ENCODE measurements at regions not wholly inside any gene's neighbourhood (a gene's known extent, or its start where the extent isn't known, plus 50 kb on each side); places are given as distances from the start of the nearest gene placed in this dataset.

GRCh38 chr3:1578124-1578806, 485.4 kb downstream of the CNTN6 start:
- Mint-ChIP-seq H3K9me3 (peaks cover 0 to 12% (median 4%) of the 10 kb centered on the region in 9 donors), H3K36me3 (peaks cover 0 to 1% (median 0%) of the 10 kb centered on the region in 3 donors), H3K4me1 (no peaks in the 10 kb centered on the region), H3K27me3 (no peaks in the 10 kb centered on the region), H3K4me3 (no peak overlapping the region), H3K27ac (no peak overlapping the region)
- DNase-seq = no peak
- ATAC-seq = no peak
- POLR2A ChIA-PET = no interaction called here

- Mint-ChIP-seq H3K9me3 (peaks cover 4 to 25% (median 21%) of the 10 kb centered on the region in 9 donors), H3K4me3 (no peak overlapping the region), H3K36me3 (no peaks in the 10 kb centered on the region), H3K27ac (no peak overlapping the region), H3K27me3 (no peaks in the 10 kb centered on the region), H3K4me1 (no peaks in the 10 kb centered on the region)
- ATAC-seq = no peak
- POLR2A ChIA-PET = no interaction called here
- DNase-seq = no peak
Measured at GRCh38 chr3:1583044-1583443, 490.2 kb downstream of the CNTN6 start.

- POLR2A ChIA-PET = no interaction called here
- DNase-seq = no peak
- Mint-ChIP-seq H3K36me3 (no peaks in the 10 kb centered on the region), H3K4me3 (no peak overlapping the region), H3K27me3 (no peaks in the 10 kb centered on the region), H3K4me1 (no peaks in the 10 kb centered on the region), H3K27ac (no peak overlapping the region), H3K9me3 (peaks cover 6 to 59% (median 29%) of the 10 kb centered on the region in 9 donors)
- no peak for ATAC-seq
Measured at GRCh38 chr3:1587426-1587825, 494.6 kb downstream of the CNTN6 start.

GRCh38 chr3:1591327-1592028, 498.7 kb downstream of the CNTN6 start:
- DNase-seq = no peak
- H3K27ac Mint-ChIP-seq = no peak overlapping the region
- ATAC-seq = no peak
- no peaks in the 10 kb centered on the region for H3K4me1 Mint-ChIP-seq
- H3K9me3 Mint-ChIP-seq = peaks cover 8 to 46% (median 28%) of the 10 kb centered on the region in 9 donors
- POLR2A ChIA-PET = no interaction called here
- no peak overlapping the region for H3K4me3 Mint-ChIP-seq
- H3K27me3 Mint-ChIP-seq = no peaks in the 10 kb centered on the region
- no peaks in the 10 kb centered on the region for H3K36me3 Mint-ChIP-seq

- Mint-ChIP-seq H3K4me1 (no peaks in the 10 kb centered on the region), H3K27ac (no peak overlapping the region), H3K36me3 (no peaks in the 10 kb centered on the region), H3K4me3 (no peak overlapping the region), H3K9me3 (peaks cover 8 to 22% (median 13%) of the 10 kb centered on the region in 9 donors), H3K27me3 (no peaks in the 10 kb centered on the region)
- POLR2A ChIA-PET = no interaction called here
- ATAC-seq (no peak), DNase-seq (no peak)
Measured at GRCh38 chr3:1594940-1595339, 502.1 kb downstream of the CNTN6 start.

GRCh38 chr3:1600206-1600605, 498.5 kb upstream of the CNTN4 start:
- ATAC-seq = no peak
- Mint-ChIP-seq H3K36me3 (no peaks in the 10 kb centered on the region), H3K9me3 (peaks cover 0 to 12% (median 0%) of the 10 kb centered on the region in 9 donors), H3K27me3 (no peaks in the 10 kb centered on the region), H3K27ac (no peak overlapping the region), H3K4me3 (no peak overlapping the region), H3K4me1 (no peaks in the 10 kb centered on the region)
- POLR2A ChIA-PET = no interaction called here
- no peak for DNase-seq

GRCh38 chr3:1600700-1601418, 497.8 kb upstream of the CNTN4 start:
- Mint-ChIP-seq H3K4me1 (no peaks in the 10 kb centered on the region), H3K27me3 (no peaks in the 10 kb centered on the region), H3K36me3 (no peaks in the 10 kb centered on the region), H3K4me3 (no peak overlapping the region), H3K27ac (no peak overlapping the region), H3K9me3 (peaks cover 0 to 11% (median 0%) of the 10 kb centered on the region in 9 donors)
- POLR2A ChIA-PET = no interaction called here
- ATAC-seq (no peak), DNase-seq (peak in 1 of 10 donors; percentile 57)

- POLR2A ChIA-PET = no interaction called here
- no peak for ATAC-seq
- Mint-ChIP-seq H3K36me3 (peaks cover 0 to 4% (median 0%) of the 10 kb centered on the region in 3 donors), H3K4me1 (no peaks in the 10 kb centered on the region), H3K4me3 (no peak overlapping the region), H3K27me3 (no peaks in the 10 kb centered on the region), H3K27ac (no peak overlapping the region), H3K9me3 (peaks cover 0 to 32% (median 10%) of the 10 kb centered on the region in 9 donors)
- DNase-seq = no peak
Measured at GRCh38 chr3:1609416-1609815, 489.2 kb upstream of the CNTN4 start.

- H3K27ac Mint-ChIP-seq = no peak overlapping the region
- no peaks in the 10 kb centered on the region for H3K27me3 Mint-ChIP-seq
- H3K9me3 Mint-ChIP-seq = peaks cover 0 to 29% (median 7%) of the 10 kb centered on the region in 9 donors
- POLR2A ChIA-PET = no interaction called here
- ATAC-seq = no peak
- H3K4me1 Mint-ChIP-seq = no peaks in the 10 kb centered on the region
- H3K4me3 Mint-ChIP-seq = no peak overlapping the region
- no peak for DNase-seq
- H3K36me3 Mint-ChIP-seq = peaks cover 0 to 4% (median 0%) of the 10 kb centered on the region in 3 donors
Measured at GRCh38 chr3:1611824-1612223, 486.8 kb upstream of the CNTN4 start.

GRCh38 chr3:1613962-1614361, 484.7 kb upstream of the CNTN4 start:
- Mint-ChIP-seq H3K27ac (no peak overlapping the region), H3K27me3 (no peaks in the 10 kb centered on the region), H3K36me3 (peaks cover 0 to 4% (median 0%) of the 10 kb centered on the region in 3 donors), H3K4me3 (no peak overlapping the region), H3K9me3 (peaks cover 0 to 34% (median 8%) of the 10 kb centered on the region in 9 donors), H3K4me1 (no peaks in the 10 kb centered on the region)
- POLR2A ChIA-PET = no interaction called here
- no peak for DNase-seq
- no peak for ATAC-seq

- ATAC-seq (no peak), DNase-seq (no peak)
- Mint-ChIP-seq H3K27ac (no peak overlapping the region), H3K27me3 (no peaks in the 10 kb centered on the region), H3K4me3 (no peak overlapping the region), H3K4me1 (no peaks in the 10 kb centered on the region), H3K36me3 (peaks cover 0 to 4% (median 0%) of the 10 kb centered on the region in 3 donors), H3K9me3 (peaks cover 0 to 32% (median 8%) of the 10 kb centered on the region in 9 donors)
- POLR2A ChIA-PET = no interaction called here
Measured at GRCh38 chr3:1616744-1617143, 481.9 kb upstream of the CNTN4 start.

- no peaks in the 10 kb centered on the region for H3K27me3 Mint-ChIP-seq
- no peak for ATAC-seq
- no peak for DNase-seq
- H3K36me3 Mint-ChIP-seq = no peaks in the 10 kb centered on the region
- H3K27ac Mint-ChIP-seq = no peak overlapping the region
- no peaks in the 10 kb centered on the region for H3K4me1 Mint-ChIP-seq
- no peak overlapping the region for H3K4me3 Mint-ChIP-seq
- peaks cover 0 to 10% (median 0%) of the 10 kb centered on the region in 9 donors for H3K9me3 Mint-ChIP-seq
- POLR2A ChIA-PET = no interaction called here
Measured at GRCh38 chr3:1623896-1624295, 474.8 kb upstream of the CNTN4 start.

GRCh38 chr3:1632128-1632527, 466.5 kb upstream of the CNTN4 start:
- H3K27ac Mint-ChIP-seq = no peak overlapping the region
- H3K4me3 Mint-ChIP-seq = no peak overlapping the region
- H3K36me3 Mint-ChIP-seq = no peaks in the 10 kb centered on the region
- ATAC-seq = no peak
- POLR2A ChIA-PET = no interaction called here
- DNase-seq = no peak
- H3K4me1 Mint-ChIP-seq = no peaks in the 10 kb centered on the region
- peaks cover 0 to 29% (median 3%) of the 10 kb centered on the region in 9 donors for H3K9me3 Mint-ChIP-seq
- no peaks in the 10 kb centered on the region for H3K27me3 Mint-ChIP-seq

Data from naive thymus-derived CD8-positive, alpha-beta T cell (primary cell).